ENCODE measurements at regions not wholly inside any gene's neighbourhood (a gene's known extent, or its start where the extent isn't known, plus 50 kb on each side); places are given as distances from the start of the nearest gene placed in this dataset.

DNA sequence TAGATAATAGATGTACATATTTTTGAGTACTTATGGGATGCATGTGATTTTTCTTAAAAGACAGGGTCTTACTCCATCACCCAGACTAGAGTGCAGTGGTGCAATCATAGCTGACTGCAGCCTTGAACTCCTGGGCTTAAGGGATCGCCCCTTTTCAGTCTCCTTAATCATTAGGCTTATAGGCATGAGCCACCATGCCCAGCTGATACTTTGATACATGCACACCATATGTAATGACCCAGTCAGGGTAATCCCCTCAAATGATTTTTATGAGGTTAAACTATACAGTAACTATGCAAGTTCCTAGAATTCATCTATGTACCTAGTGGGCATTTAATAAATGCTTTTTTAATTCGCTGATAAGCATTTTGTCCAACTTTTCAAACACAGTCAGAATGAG lies 292.3 kb downstream of the DTWD2 start:
- ATAC-seq (ENCODE audit: insufficient number of reproducible peaks, low FRiP score, low read depth) (no peak), DNase-seq (ENCODE audit: low spot score) (no peak)
- Histone ChIP-seq H3K4me3 (no peak overlapping the region), H3K4me1 (ENCODE audit: control insufficient read depth in 1 of 2, low read depth in 2 of 2) (no peaks in the 10 kb centered on the region), H3K27me3 (replicated peaks; ENCODE audit: insufficient read depth) (no peaks in the 10 kb centered on the region), H3K27ac (no peak overlapping the region), H3K9me3 (no peaks in the 10 kb centered on the region), H3K36me3 (no peaks in the 10 kb centered on the region)
- TF ChIP-seq CTCF (IDR thresholded peaks at IDR 0.05): no peak

DNA sequence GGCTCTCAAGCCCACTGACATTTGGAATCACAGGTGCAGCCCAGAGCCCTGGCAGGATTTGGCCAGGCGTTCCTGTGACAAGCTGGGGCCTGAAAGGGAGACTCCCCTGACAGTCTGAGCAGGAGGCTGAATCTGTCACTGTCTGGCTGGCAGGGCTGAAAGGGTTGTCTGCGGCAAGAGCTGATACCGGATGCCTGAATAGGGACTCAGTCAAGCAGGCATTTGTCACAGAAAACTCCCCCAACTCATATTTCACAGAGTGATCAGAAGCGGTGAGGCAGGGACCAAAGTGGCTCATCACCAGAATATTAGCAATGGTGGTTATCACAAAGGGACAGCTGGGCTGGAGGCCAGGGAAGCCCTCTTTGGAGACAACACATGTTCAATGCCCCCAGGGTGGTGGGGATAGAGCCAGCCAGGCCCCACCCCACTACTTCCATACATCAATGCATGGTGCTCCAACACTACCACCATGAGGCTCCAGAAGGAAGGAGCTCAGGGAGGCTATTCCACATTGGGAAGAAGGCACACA lies 295.5 kb downstream of the DTWD2 start:
- Histone ChIP-seq H3K4me3 (no peak overlapping the region), H3K4me1 (ENCODE audit: control insufficient read depth in 1 of 2, low read depth in 2 of 2) (no peaks in the 10 kb centered on the region), H3K27me3 (replicated peaks; ENCODE audit: insufficient read depth) (no peaks in the 10 kb centered on the region), H3K27ac (no peak overlapping the region), H3K36me3 (no peaks in the 10 kb centered on the region), H3K9me3 (no peaks in the 10 kb centered on the region)
- DNase-seq (ENCODE audit: low spot score): no peak
- no peak for TF ChIP-seq CTCF (IDR thresholded peaks at IDR 0.05)
- no peak for ATAC-seq (ENCODE audit: insufficient number of reproducible peaks, low FRiP score, low read depth)

GRCh38 chr5:118687661-118688621 lies 300.4 kb downstream of the DTWD2 start:
- Histone ChIP-seq H3K36me3 (no peaks in the 10 kb centered on the region), H3K27me3 (replicated peaks; ENCODE audit: insufficient read depth) (no peaks in the 10 kb centered on the region), H3K27ac (no peak overlapping the region), H3K9me3 (no peaks in the 10 kb centered on the region), H3K4me3 (no peak overlapping the region), H3K4me1 (ENCODE audit: control insufficient read depth in 1 of 2, low read depth in 2 of 2) (no peaks in the 10 kb centered on the region)
- TF ChIP-seq CTCF (IDR thresholded peaks at IDR 0.05): no peak
- ATAC-seq (ENCODE audit: insufficient number of reproducible peaks, low FRiP score, low read depth): no peak
- DNase-seq (ENCODE audit: low spot score): no peak

DNA sequence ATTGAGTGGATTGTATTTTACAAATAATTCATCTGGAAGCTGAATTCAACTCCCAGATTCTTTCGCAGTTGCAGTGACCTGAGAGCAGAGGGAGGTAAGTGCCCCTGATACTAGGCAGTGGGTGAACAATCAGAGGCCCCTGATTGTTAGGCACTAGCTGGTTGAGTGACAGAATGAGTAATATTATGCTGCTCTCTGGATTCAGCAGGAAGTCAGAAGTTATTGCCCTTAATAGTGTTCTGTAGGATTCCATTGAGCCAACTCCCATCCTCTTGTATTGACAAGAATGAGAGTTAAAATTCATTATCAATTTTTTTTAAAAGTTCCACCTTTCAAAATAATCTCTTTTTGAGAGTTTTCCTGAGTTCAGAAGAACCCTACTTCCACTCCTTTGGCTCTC lies 301.2 kb downstream of the DTWD2 start:
- H3K36me3 ChIP-seq: no peaks in the 10 kb centered on the region
- DNase-seq (ENCODE audit: low spot score) (no peak), ATAC-seq (ENCODE audit: insufficient number of reproducible peaks, low FRiP score, low read depth) (no peak)
- H3K4me3 ChIP-seq: no peak overlapping the region
- H3K4me1 ChIP-seq (ENCODE audit: control insufficient read depth in 1 of 2, low read depth in 2 of 2): no peaks in the 10 kb centered on the region
- H3K9me3 ChIP-seq: no peaks in the 10 kb centered on the region
- no peak overlapping the region for H3K27ac ChIP-seq
- no peak for TF ChIP-seq CTCF (IDR thresholded peaks at IDR 0.05)
- H3K27me3 ChIP-seq (replicated peaks; ENCODE audit: insufficient read depth): no peaks in the 10 kb centered on the region

DNA sequence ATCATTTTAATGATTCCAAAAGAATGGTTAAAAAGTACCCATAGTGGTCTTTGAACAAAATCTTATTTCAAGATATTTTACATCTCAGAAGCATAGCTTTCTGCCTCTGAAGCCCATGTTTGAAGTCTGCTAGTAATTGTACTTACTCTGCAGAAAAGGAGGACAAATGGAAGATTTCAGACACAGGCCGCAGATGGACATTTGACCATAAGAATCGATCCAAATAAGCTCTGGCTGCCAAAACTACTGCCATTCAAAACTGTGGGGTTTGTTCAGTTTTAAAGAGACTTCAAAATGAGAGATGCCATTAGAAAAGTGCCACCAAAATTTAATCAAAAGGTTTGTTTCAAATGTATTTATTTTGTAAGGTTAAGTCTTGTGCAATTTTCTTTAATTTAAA lies 306.7 kb downstream of the DTWD2 start:
- DNase-seq (ENCODE audit: low spot score) (no peak), ATAC-seq (ENCODE audit: insufficient number of reproducible peaks, low FRiP score, low read depth) (no peak)
- H3K27ac ChIP-seq: no peak overlapping the region
- no peak for TF ChIP-seq CTCF (IDR thresholded peaks at IDR 0.05)
- no peaks in the 10 kb centered on the region for H3K9me3 ChIP-seq
- H3K36me3 ChIP-seq: no peaks in the 10 kb centered on the region
- H3K4me3 ChIP-seq: no peak overlapping the region
- H3K4me1 ChIP-seq (ENCODE audit: control insufficient read depth in 1 of 2, low read depth in 2 of 2): no peaks in the 10 kb centered on the region
- H3K27me3 ChIP-seq (replicated peaks; ENCODE audit: insufficient read depth): no peaks in the 10 kb centered on the region

Data from thoracic aorta (tissue), 2 donors.